HEK293 (cell line): ENCODE measurements at regions not wholly inside any gene's neighbourhood (a gene's known extent, or its start where the extent isn't known, plus 50 kb on each side); places are given as distances from the start of the nearest gene placed in this dataset.

Experiments
- CTCF ChIA-PET: fragments of 350-600 bp; formaldehyde crosslinking; extraction: SDS; loops from one replicate; lab custom pipeline; 2021; ENCODE audit warnings: antibody characterized with exemption; lab: Yijun Ruan, JAX
- POLR2A ChIA-PET: fragments of 300-600 bp; formaldehyde crosslinking; extraction: SDS; loops from one replicate; lab custom pipeline; 2020; ENCODE audit warnings: antibody characterized with exemption, inconsistent platforms; lab: Yijun Ruan, JAX
- H3K27ac ChIP-seq: fragments of 200-500 bp; sonication (Bioruptor generic); 2 replicates; pipeline ENCODE4 v1.5.1; 2014; ENCODE audit warnings: low read depth, low read length, control low read depth, inconsistent platforms; ENCODE audit errors: extremely low read depth
- H3K36me3 ChIP-seq, 2 experiments: fragments of 200-500 bp in 1 of 2; sonication (Bioruptor generic) in 1 of 2; 1 replicate in 1 of 2; 2 replicates in 1 of 2; pipeline ENCODE4 v1.5.1; 2014 to 2017; ENCODE audit warnings: inconsistent platforms in 2 of 2, low read length in 2 of 2; ENCODE audit not compliant: control insufficient read depth in 2 of 2, insufficient read depth in 1 of 2
- H3K4me1 ChIP-seq: fragments of 200-500 bp; sonication (Bioruptor generic); 2 replicates; pipeline ENCODE4 v1.5.1; 2014; ENCODE audit warnings: mild to moderate bottlenecking, low read length, inconsistent platforms; ENCODE audit not compliant: control insufficient read depth, insufficient read depth
- H3K4me3 ChIP-seq: 2 replicates; pipeline ENCODE4 v1.5.1; 2011; ENCODE audit warnings: low read depth, mild to moderate bottlenecking, control low read depth, low read length, moderate library complexity
- H3K9me3 ChIP-seq: fragments of 200-500 bp; sonication (Bioruptor generic); 2 replicates; pipeline ENCODE4 v1.5.1; 2014; ENCODE audit warnings: low read depth, low read length, inconsistent platforms; ENCODE audit not compliant: control insufficient read depth, insufficient read depth
- ATF2 ChIP-seq: fragments of 450-650 bp; formaldehyde crosslinking; IDR thresholded peaks from 2 replicates; pipeline ENCODE4 v1.5.1; 2016; ENCODE audit warnings: missing biosample characterization, missing genetic modification characterization, low read depth
- BCL11A ChIP-seq: fragments of 450-650 bp; formaldehyde crosslinking; IDR thresholded peaks from 2 replicates; pipeline ENCODE4 v1.5.1; 2016; ENCODE audit warnings: low read depth, missing biosample characterization, missing genetic modification characterization
- BCL11B ChIP-seq: fragments of 450-650 bp; formaldehyde crosslinking; IDR thresholded peaks from 2 replicates; pipeline ENCODE4 v1.5.1; 2016; ENCODE audit warnings: low read depth, missing biosample characterization, missing genetic modification characterization
- EGR2 ChIP-seq: fragments of 450-650 bp; formaldehyde crosslinking; IDR thresholded peaks from 2 replicates; pipeline ENCODE4 v1.5.1; 2016; ENCODE audit warnings: low read depth, missing biosample characterization, missing genetic modification characterization
- HOXD13 ChIP-seq: sonication (generic); formaldehyde crosslinking; IDR thresholded peaks from 2 replicates; pipeline ENCODE4 v1.8.0; 2022; ENCODE audit warnings: missing genetic modification reagents, borderline replicate concordance
- PRDM2 ChIP-seq: fragments of 450-650 bp; formaldehyde crosslinking; IDR thresholded peaks from 2 replicates; pipeline ENCODE4 v1.5.1; 2016; ENCODE audit warnings: missing biosample characterization, missing genetic modification characterization, borderline replicate concordance
- SP2 ChIP-seq: fragments of 450-650 bp; formaldehyde crosslinking; IDR thresholded peaks from 2 replicates; pipeline ENCODE4 v1.5.1; 2016; ENCODE audit warnings: missing biosample characterization, missing genetic modification characterization
- TCF7L2 ChIP-seq: IDR thresholded peaks from 2 replicates; pipeline ENCODE4 v1.6.1; 2011; ENCODE audit warnings: low read depth, mild to moderate bottlenecking, inconsistent platforms, low read length, moderate library complexity, borderline replicate concordance
- ZBTB7A ChIP-seq: fragments of 450-650 bp; formaldehyde crosslinking; IDR thresholded peaks from 2 replicates; pipeline ENCODE4 v1.5.1; 2016; ENCODE audit warnings: low read depth, missing biosample characterization, missing genetic modification characterization
- ZNF132 ChIP-seq: fragments of 450-650 bp; formaldehyde crosslinking; IDR thresholded peaks from 2 replicates; pipeline ENCODE4 v1.5.1; 2017; ENCODE audit warnings: missing biosample characterization, missing genetic modification characterization, borderline replicate concordance
- ZNF302 ChIP-seq: fragments of 450-650 bp; formaldehyde crosslinking; IDR thresholded peaks from 2 replicates; pipeline ENCODE4 v1.5.1; 2016; ENCODE audit warnings: missing biosample characterization, missing genetic modification characterization, low read depth
- ZNF449 ChIP-seq: fragments of 450-650 bp; formaldehyde crosslinking; IDR thresholded peaks from 2 replicates; pipeline ENCODE4 v1.5.1; 2017; ENCODE audit warnings: missing biosample characterization, mild to moderate bottlenecking, missing genetic modification characterization, moderate library complexity
- ZNF530 ChIP-seq: fragments of 450-650 bp; formaldehyde crosslinking; IDR thresholded peaks from 2 replicates; pipeline ENCODE4 v1.5.1; 2016; ENCODE audit warnings: low read depth, missing biosample characterization, missing genetic modification characterization
- ZNF670 ChIP-seq: fragments of 450-650 bp; formaldehyde crosslinking; IDR thresholded peaks from 2 replicates; pipeline ENCODE4 v1.5.1; 2016; ENCODE audit warnings: missing biosample characterization, missing genetic modification characterization, low read depth
- ZNF76 ChIP-seq: fragments of 450-650 bp; formaldehyde crosslinking; IDR thresholded peaks from 2 replicates; pipeline ENCODE4; 2016; ENCODE audit warnings: low read depth, missing biosample characterization, missing genetic modification characterization, borderline replicate concordance
- ZNF792 ChIP-seq: fragments of 450-650 bp; formaldehyde crosslinking; IDR thresholded peaks from 2 replicates; pipeline ENCODE4 v1.5.1; 2016; ENCODE audit warnings: missing biosample characterization, missing genetic modification characterization
- ZSCAN5A ChIP-seq: fragments of 450-650 bp; formaldehyde crosslinking; IDR thresholded peaks from 2 replicates; pipeline ENCODE4 v1.5.1; 2016; ENCODE audit warnings: missing biosample characterization, missing genetic modification characterization
- TF ChIP-seq, protein P1 (sequence below): fragments of 450-650 bp; formaldehyde crosslinking; IDR thresholded peaks from 2 replicates; pipeline ENCODE4 v1.5.1; 2016; ENCODE audit warnings: missing biosample characterization, missing genetic modification characterization

DNA sequence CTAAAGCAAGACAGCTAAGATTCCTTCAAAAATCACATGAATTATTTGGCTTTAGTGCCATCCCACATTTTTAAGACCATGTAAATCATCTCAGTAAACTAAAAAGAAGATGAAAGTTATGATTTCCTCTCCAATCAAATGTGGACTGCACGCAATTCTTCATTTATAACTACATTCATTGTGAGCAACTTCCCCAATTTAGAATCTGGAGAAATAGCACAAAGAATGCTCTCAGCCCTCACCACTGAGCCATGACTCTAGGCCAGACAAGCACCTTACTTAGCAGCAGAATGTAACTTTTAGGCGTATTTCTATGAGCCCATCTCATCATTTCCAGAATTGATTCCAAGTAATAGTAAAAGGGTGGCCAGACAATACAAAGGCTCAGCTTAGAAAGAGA, 616.6 kb downstream of the TLE1 start:
- no peaks in the 10 kb centered on the region for H3K36me3 ChIP-seq
- no peaks in the 10 kb centered on the region for H3K9me3 ChIP-seq
- ChIA-PET CTCF (no interaction called here), POLR2A (no interaction called here)
- no peak overlapping the region for H3K4me3 ChIP-seq
- no peaks in the 10 kb centered on the region for H3K4me1 ChIP-seq
- H3K27ac ChIP-seq = no peak overlapping the region
- no peak for TF ChIP-seq SP2 (tag by site-specific recombination)

DNA sequence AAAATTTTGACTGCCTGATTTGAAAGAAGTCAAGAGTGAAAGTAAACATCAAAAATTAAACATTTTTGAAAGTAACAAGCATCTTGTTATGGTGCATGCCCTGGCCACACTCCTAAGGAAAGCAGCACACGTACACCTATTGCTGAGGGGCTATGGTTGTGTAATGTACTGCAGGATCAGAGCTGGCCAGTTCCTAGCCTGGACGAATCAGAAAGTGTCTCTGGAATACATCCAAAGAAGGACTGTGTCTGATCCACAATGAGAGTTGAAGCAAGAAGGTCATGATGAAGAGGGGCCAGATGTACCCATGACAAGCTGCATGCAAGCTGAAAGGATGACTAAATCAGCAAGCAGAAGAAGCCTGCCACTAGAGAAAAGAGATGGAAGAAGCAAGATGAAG, 618.2 kb downstream of the TLE1 start:
- no peaks in the 10 kb centered on the region for H3K36me3 ChIP-seq
- POLR2A ChIA-PET = no interaction called here
- H3K9me3 ChIP-seq = no peaks in the 10 kb centered on the region
- H3K4me1 ChIP-seq = no peaks in the 10 kb centered on the region
- H3K4me3 ChIP-seq = no peak overlapping the region
- TF ChIP-seq EGR2 (no peak), ZSCAN5A (no peak), ZNF76 (tag by site-specific recombination) (no peak), ZNF792 (tag by site-specific recombination) (no peak)
- TF ChIP-seq, all 188 proteins: peak for 0
- no peak overlapping the region for H3K27ac ChIP-seq
- CTCF ChIA-PET = no interaction called here

DNA sequence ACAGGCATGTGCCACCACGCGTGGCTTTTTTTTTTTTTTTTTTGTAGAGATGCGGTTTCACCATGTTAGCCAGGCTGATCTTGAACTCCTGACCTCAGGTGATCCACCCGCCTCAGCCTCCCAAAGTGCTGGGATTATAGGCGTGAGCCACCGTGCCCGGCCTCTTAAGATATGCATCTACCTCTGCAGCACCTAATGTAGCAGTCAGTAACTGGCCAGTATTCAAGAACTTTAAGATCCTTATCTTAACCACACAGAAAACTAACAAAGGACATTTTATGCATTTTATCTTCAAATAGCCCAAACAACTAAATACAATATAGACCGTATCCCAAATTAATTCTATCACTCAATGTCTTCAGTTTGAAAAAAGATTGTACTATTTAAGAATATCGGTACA, 618.7 kb downstream of the TLE1 start:
- CTCF ChIA-PET = interaction anchor here (0.7 kb wide), 1 partner anchor 11 kb away, joined by 5 read pairs; no protein-coding TSS in a partner anchor
- POLR2A ChIA-PET = no interaction called here
- no peak overlapping the region for H3K4me3 ChIP-seq
- H3K27ac ChIP-seq = no peak overlapping the region
- no peaks in the 10 kb centered on the region for H3K4me1 ChIP-seq
- no peaks in the 10 kb centered on the region for H3K36me3 ChIP-seq
- no peaks in the 10 kb centered on the region for H3K9me3 ChIP-seq
- TF ChIP-seq BCL11B (tag by site-specific recombination) (no peak), HOXD13 (CRISPR knock-in tag) (no peak), ZBTB7A (tag by site-specific recombination) (no peak), BCL11A (tag by site-specific recombination) (no peak), ZNF670 (no peak), PRDM2 (tag by site-specific recombination) (no peak), ZNF449 (no peak), ATF2 (no peak), TCF7L2 (no peak), ZNF530 (tag by site-specific recombination) (no peak), ZNF302 (tag by site-specific recombination) (no peak), ZNF132 (tag by site-specific recombination) (no peak)
- TF ChIP-seq, protein P1, sequence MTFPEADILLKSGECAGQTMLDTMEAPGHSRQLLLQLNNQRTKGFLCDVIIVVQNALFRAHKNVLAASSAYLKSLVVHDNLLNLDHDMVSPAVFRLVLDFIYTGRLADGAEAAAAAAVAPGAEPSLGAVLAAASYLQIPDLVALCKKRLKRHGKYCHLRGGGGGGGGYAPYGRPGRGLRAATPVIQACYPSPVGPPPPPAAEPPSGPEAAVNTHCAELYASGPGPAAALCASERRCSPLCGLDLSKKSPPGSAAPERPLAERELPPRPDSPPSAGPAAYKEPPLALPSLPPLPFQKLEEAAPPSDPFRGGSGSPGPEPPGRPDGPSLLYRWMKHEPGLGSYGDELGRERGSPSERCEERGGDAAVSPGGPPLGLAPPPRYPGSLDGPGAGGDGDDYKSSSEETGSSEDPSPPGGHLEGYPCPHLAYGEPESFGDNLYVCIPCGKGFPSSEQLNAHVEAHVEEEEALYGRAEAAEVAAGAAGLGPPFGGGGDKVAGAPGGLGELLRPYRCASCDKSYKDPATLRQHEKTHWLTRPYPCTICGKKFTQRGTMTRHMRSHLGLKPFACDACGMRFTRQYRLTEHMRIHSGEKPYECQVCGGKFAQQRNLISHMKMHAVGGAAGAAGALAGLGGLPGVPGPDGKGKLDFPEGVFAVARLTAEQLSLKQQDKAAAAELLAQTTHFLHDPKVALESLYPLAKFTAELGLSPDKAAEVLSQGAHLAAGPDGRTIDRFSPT (tag by site-specific recombination) = no peak
